GM21447 (cell line): ENCODE measurements at regions not wholly inside any gene's neighbourhood (a gene's known extent, or its start where the extent isn't known, plus 50 kb on each side); places are given as distances from the start of the nearest gene placed in this dataset.

ENCODE experiments used
- ATAC-seq: cut with Tn5 transposase; IDR thresholded peaks from one replicate; pipeline ENCODE4 v1.9.1; 2021; ENCODE audit not compliant: unreplicated experiment

GRCh38 chr20:39473536-39473935, 511.4 kb downstream of the DHX35 start:
- no peak for ATAC-seq

GRCh38 chr20:39468703-39469102, 506.6 kb downstream of the DHX35 start:
- no peak for ATAC-seq

GRCh38 chr20:39464238-39464637, 502.1 kb downstream of the DHX35 start:
- ATAC-seq, result no peak

GRCh38 chr20:39462416-39462945, 500.3 kb downstream of the DHX35 start:
- ATAC-seq, result no peak

- ATAC-seq, result no peak
These were observed 496.3 kb downstream of the DHX35 start for GRCh38 chr20:39458452-39458851.

GRCh38 chr20:39453890-39454289, 491.7 kb downstream of the DHX35 start:
- no peak for ATAC-seq

- no peak for ATAC-seq
These were observed 490.6 kb downstream of the DHX35 start for GRCh38 chr20:39452583-39453340.

GRCh38 chr20:39451386-39451785, 489.2 kb downstream of the DHX35 start:
- ATAC-seq, result no peak

- no peak for ATAC-seq
These were observed 484.3 kb downstream of the DHX35 start for GRCh38 chr20:39446397-39446796.

- ATAC-seq, result no peak
These were observed 483.0 kb downstream of the DHX35 start for GRCh38 chr20:39445095-39445494.

GRCh38 chr20:39433466-39433865, 471.3 kb downstream of the DHX35 start:
- no peak for ATAC-seq

GRCh38 chr20:39431091-39431880, 469.1 kb downstream of the DHX35 start:
- no peak for ATAC-seq

GRCh38 chr20:39429726-39430125, 467.6 kb downstream of the DHX35 start:
- no peak for ATAC-seq

GRCh38 chr20:39424962-39425678, 463.0 kb downstream of the DHX35 start:
- no peak for ATAC-seq

GRCh38 chr20:39421571-39422105, 459.5 kb downstream of the DHX35 start:
- no peak for ATAC-seq

- ATAC-seq, result no peak
These were observed 449.9 kb downstream of the DHX35 start for GRCh38 chr20:39412091-39412490.

- no peak for ATAC-seq
These were observed 437.3 kb downstream of the DHX35 start for GRCh38 chr20:39399463-39399862.

GRCh38 chr20:39398656-39399055, 436.5 kb downstream of the DHX35 start:
- ATAC-seq, result no peak

- no peak for ATAC-seq
These were observed 435.5 kb downstream of the DHX35 start for GRCh38 chr20:39397646-39398045.

- no peak for ATAC-seq
These were observed 433.5 kb downstream of the DHX35 start for GRCh38 chr20:39395478-39396291.
